22Rv1 (cell line): ENCODE measurements at regions not wholly inside any gene's neighbourhood (a gene's known extent, or its start where the extent isn't known, plus 50 kb on each side); places are given as distances from the start of the nearest gene placed in this dataset.

Experiments used
- ZFX ChIP-seq: fragments of 450-650 bp; IDR thresholded peaks from 2 replicates; pipeline ENCODE4 v1.6.1; 2017; ENCODE audit warnings: antibody characterized with exemption, borderline replicate concordance
- TF ChIP-seq, protein P1 (sequence below): fragments of 450-650 bp; IDR thresholded peaks from 2 replicates; pipeline ENCODE4 v1.5.1; 2017; ENCODE audit warnings: mild to moderate bottlenecking

DNA sequence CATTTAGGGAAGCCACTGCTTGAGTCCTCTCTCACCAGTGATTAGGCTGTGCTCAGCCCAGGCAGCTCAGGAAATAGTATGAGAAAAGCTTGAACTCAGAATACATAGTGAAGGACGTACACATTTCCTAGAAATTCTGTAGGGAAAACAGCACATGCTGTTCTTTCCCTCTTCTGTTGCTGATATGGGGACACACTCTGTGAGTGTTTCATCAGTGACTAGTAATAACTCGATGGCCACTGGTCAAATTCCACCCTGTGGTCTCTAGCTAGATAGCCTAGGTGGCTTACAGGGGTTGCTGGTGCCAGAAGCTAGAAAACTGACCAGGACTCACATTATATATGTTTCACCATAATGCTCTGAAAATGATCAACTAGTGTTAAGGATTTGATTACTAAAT, 259.8 kb upstream of the SOX4 start:
- TF ChIP-seq, protein P1, sequence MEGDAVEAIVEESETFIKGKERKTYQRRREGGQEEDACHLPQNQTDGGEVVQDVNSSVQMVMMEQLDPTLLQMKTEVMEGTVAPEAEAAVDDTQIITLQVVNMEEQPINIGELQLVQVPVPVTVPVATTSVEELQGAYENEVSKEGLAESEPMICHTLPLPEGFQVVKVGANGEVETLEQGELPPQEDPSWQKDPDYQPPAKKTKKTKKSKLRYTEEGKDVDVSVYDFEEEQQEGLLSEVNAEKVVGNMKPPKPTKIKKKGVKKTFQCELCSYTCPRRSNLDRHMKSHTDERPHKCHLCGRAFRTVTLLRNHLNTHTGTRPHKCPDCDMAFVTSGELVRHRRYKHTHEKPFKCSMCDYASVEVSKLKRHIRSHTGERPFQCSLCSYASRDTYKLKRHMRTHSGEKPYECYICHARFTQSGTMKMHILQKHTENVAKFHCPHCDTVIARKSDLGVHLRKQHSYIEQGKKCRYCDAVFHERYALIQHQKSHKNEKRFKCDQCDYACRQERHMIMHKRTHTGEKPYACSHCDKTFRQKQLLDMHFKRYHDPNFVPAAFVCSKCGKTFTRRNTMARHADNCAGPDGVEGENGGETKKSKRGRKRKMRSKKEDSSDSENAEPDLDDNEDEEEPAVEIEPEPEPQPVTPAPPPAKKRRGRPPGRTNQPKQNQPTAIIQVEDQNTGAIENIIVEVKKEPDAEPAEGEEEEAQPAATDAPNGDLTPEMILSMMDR, result no peak
- TF ChIP-seq ZFX, result no peak
